DMS53 treated with DMSO at 0.1 percent for 48 hours (cell line): ENCODE measurements at regions not wholly inside any gene's neighbourhood (a gene's known extent, or its start where the extent isn't known, plus 50 kb on each side); places are given as distances from the start of the nearest gene placed in this dataset.
"Not testable (repeated sequence)": the region's sequence is repeated elsewhere in the genome, so short reads cannot be mapped to it uniquely, and the experiment has no call there.

ENCODE experiments used
- DNase-seq: peaks from one replicate; lab custom pipeline; 2025; ENCODE audit not compliant: unreplicated experiment; lab: John Stamatoyannopoulos, UW

DNA sequence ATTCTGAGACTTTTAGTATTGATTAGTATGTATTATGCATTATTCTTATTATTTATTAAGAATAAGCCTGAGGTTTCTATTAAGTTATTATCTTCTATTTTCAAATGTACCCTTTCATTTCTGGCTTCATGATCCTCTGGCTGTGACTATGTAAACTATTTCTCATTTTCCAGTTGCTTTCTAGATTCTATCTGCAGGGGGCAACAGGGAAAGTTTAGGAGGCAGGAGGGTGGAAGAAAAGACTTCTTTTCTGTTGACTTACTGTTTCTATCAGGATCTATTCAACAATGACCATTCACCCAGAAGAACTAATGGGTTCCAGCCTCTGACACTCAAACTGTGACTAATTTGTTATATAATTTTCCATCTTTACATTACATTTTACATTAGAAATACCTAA is 653.4 kb upstream of the FSHR start:
- no peak for DNase-seq

- no peak for DNase-seq
These were observed 649.8 kb upstream of the FSHR start for GRCh38 chr2:49804111-49804510.

GRCh38 chr2:49801898-49802450 is 647.7 kb upstream of the FSHR start:
- no peak for DNase-seq

DNA sequence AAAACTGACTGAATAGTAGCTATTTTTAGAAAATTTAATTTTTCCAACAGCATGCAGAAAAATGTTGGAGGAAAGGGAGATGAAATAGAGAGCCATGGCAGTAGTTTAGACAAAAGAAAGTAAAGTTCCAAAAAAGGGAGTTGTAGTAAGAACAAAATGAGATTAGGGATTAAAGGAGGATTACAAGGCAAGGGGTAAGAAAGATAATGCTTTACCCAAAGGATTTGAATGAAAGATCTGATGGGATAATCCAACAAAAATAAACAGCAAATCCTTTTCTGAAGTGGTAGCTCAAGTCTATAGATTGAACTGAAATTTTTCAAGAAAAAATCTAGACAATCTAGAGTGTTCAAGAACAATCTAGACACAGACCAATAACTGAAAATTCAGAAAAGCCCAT is 644.3 kb upstream of the FSHR start:
- no peak for DNase-seq

GRCh38 chr2:49796266-49796665 is 642.0 kb upstream of the FSHR start:
- DNase-seq: no peak

DNA sequence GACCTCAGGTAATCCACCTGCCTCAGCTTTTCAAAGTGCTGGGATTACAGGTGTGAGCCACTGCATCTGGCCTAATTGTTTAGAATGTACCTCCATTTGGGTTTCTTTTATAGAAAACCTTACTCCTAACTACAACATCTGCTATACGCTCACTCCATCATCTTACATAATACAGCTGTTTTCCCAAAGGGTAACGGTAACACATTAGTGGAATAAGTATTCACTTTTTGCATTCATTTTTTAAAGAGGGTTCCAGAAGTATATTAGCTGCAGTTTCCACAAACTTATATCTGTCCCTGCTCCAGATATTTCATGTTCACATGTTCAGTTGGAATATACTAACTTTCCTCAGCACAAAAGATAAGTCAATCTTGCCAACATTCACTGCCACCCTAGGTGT is 640.1 kb upstream of the FSHR start:
- DNase-seq: no peak

GRCh38 chr2:49788300-49788699 is 634.0 kb upstream of the FSHR start:
- DNase-seq: no peak

- no peak for DNase-seq
These were observed 626.6 kb upstream of the FSHR start for GRCh38 chr2:49780949-49781348.

DNA sequence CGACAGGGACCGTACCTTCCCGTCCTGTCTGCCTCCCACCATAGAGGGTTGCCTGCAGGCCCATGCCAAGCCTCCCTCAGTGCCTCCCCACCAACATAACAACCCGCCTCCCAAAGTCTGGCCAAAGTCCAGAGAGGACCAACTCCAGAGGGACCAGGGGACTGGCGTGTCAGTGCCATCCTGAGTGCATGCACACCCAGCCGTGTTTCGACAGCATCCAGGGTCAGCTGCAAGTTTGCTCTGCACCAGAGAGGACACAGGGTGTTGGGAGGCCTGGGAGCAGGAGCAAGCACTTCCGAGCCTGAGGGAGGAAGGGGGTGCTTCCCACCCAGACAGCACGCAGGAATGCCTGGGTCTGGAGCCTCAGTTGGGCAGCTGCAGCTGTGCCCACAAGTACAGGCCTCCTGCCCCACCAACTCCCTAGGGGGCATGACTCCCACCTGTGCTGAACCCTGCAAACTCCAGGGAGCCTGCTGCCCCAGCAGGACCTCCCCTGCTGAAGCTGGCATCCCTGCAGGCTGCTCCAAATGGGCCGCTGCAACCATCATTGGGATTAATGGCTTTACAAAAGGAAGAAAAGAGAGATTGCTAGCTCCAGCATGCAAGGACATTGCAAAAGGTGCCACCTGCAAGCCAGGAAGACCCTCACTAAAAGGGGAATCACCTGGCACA is 618.1 kb upstream of the FSHR start:
- no peak for DNase-seq

DNA sequence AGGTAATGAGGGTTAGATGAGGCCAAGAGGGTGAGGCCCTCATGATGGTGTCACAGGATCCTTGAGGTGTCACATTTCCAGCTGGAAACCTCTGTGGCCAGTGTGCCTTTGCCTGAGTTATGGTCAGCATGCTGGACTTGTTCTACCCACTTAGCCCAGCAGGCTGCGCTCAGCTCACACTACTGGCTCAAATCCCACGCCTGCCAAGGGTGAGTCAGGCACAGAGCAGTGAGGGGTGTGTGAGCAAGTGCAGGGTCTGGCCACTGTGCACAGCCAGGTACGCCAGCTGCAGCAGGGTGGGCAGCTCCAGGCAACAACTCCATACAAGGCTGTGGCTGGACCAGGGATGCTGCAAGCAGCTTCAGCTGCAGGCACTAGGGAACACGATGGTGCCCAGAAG is 616.6 kb upstream of the FSHR start:
- no peak for DNase-seq

DNA sequence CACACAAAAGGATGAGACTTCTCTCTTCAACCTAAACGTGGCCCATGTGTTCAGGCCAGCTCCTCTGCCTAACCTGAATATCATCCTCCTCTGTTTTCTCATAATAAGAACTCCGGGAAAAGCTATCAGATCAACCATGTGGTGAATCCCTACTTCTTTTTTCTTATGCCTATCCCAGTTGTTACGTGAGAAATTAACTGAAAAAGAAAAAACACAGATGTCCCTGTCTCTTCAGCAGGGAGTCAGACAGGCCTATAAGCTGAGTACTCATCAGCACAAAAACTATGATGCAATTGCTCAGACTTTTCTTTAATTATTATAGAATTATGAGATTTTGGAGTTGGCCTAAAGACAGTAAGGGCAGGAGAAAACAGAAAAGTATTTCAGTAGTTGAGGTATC is 613.0 kb upstream of the FSHR start:
- no peak for DNase-seq

GRCh38 chr2:49755777-49756176 is 601.5 kb upstream of the FSHR start:
- DNase-seq: no peak

DNA sequence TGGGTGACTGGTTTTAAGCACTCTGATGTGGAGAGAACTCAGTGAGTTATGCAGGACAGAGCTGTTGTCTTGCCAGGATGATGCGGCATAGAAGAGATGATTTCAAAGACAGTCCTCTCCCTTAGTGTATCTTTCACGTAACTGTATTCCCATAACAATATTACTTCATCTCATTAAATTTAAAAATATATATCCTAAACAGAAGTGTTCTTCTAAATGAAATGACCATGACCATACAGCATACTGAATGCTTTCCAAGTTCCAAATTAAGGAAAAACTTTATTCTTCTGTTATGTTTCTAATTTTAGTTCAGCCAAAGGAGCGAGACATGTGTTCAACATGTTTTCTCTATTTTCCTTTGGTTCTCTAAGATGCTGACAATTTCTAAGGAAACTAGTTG is 600.1 kb upstream of the FSHR start:
- DNase-seq: no peak

DNA sequence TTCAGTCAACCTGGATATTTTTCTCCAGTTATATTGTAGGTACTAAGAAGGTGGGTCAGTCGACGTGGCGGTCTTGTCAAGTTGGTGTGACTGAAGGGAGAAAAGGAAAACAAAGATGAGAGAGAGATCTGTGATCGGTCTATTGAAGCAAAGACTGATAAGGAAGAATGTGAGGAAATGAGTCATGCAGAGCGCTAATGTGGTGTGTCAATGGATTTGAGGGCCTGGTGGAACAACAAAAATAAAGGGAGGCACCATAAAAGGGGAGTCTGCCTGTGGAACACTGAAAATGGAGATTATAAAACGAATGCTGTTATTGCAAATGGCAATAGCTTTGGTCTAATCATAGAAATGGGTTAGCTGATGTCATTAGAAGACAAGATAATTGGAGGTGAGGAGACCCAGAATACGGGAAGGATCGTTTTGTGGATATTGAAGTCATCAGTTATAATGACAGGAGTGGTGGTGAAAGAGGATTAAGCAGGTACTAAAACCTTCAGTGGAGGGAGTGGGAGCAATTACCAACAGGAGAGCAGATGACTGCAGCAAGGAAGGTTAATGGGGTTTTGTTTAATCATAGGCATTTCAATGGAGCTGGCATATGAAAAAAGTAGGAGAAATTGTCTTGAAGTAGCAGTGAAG is 599.1 kb upstream of the FSHR start:
- DNase-seq: peak; percentile 49

DNA sequence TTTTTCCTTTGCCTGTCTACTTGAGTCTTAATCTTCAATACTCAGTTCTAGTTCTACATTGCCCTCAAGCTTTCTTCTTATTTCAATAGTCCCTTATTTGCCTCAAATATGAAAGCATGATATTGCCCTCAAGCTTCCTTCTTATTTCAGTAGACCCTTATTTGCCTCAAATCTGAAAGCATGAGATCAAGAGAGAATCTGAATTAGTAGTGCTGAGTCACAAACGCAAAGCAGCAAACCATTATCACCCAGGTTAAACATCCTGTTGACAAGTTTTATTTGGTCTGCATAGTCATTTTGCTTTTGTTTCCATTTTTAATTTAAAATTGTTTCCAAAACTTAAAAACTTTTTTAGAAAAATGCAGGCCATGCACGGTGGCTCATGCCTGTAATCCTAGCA is 583.3 kb upstream of the FSHR start:
- no peak for DNase-seq

DNA sequence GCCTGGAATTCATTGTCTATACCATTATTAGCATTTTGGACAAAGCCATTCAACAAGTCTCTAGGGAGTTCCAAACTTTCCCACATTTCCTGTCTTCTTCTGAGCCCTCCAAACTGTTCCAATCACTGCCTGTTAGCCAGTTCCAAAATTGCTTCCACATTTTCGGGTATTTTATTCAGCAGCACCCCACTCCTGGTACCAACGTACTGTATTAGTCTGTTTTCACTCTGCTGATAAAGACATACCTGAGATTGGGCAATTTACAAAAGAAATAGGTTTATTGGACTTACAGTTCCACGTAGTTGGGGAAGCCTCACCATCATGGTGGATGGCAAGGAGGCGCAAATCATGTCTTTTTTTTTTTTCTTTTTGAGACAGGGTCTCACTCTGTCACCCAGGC is 578.6 kb upstream of the FSHR start:
- DNase-seq: not testable (repeated sequence)

DNA sequence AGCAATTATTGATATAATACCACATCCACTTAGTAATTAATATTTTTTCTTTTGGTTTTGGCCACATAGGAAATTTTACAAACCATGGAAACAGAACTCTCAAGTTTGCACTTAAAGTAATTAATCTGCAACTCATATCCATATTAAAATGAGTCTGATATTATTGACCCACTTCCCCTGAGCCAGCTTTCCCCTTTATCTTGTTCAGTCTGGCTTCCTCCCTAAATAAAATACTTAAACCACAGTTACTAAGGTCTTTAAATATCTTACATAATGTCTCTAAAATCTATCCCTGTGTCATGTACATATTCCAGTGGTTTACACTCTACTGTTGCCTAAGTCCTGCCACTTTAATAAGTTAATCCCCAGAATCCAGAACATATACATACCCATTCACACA is 564.9 kb upstream of the FSHR start:
- no peak for DNase-seq

DNA sequence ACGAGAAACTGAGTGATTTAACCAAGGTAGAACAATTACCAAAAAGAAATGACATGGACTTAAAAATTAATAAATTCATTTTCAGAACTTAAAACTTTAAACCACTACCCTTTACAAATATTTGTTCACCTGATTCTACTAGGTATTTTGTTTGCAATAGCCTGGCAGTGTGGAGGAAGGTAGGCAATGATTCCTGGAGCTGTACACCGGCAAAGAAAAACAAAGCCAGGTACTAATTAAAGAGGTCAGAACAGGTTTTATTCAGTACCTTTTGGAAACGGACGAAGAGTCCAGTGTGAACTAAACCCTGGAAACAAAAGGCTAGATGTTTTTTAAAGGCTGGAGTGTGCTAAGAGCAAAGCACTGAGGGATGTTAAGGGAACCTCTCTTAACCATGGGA is 561.3 kb upstream of the FSHR start:
- DNase-seq: no peak

- no peak for DNase-seq
These were observed 560.1 kb upstream of the FSHR start for GRCh38 chr2:49714454-49714853.

DNA sequence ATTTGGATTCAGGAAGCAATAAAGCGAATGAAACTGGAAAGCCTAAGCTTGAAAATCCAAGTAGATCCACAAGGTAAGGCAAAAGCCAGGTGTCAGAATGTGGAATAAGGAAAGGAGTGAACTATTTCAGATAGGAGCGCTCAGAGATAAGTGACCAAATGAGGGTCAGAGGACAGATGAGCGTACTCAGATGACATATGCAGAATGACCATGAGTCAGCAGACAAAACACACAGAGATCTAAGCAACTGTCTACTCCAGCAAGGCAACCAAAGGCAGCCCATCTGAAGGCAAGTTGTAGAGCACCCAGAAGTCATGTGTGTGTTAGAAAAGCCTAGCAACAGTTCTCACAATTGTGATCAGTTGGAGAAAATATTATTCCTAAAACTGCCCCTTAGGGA is 548.4 kb upstream of the FSHR start:
- DNase-seq: no peak

DNA sequence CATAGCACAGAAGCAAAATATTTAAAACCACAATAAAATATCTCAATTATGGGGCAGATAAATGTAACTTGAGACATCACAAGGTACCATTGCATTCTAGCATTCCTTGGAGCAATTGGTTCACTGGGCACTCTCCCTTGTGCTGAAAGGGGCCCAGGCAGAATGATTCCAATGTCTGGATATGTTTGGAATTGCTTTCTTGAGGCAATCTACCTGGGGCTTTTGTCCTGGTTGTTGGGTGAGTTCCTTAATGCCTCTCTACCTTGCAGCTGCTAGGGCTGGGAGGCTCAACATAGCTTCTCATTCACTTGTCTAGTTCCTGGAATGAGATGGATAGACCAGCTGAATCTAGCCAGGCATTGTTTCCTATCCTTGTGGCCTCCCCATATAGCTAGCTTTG is 539.6 kb upstream of the FSHR start:
- DNase-seq: no peak

GRCh38 chr2:49692022-49692421 is 537.7 kb upstream of the FSHR start:
- not testable (repeated sequence) for DNase-seq

DNA sequence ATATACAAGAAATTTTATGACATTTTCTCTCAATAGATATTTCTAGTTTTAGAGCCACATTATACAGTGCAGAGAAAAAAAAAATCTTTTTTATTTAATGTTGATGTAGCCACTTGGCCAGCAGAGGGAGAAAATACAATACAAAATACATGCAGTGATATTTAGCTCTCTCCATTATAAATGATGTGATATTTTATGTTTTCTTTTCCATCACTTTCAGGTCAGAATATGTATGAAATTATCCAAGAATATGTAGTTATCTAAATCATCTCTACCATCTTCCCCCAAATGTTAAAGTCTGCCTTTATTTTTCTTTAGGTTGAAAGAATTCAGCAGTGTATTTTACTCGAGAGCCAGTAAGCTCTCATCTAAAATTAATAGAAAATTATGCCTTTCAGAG is 533.6 kb upstream of the FSHR start:
- DNase-seq: peak; percentile 39
